Hepatocyte (in vitro differentiated cells): ENCODE measurements at regions not wholly inside any gene's neighbourhood (a gene's known extent, or its start where the extent isn't known, plus 50 kb on each side); places are given as distances from the start of the nearest gene placed in this dataset.
"Not testable (repeated sequence)": the region's sequence is repeated elsewhere in the genome, so short reads cannot be mapped to it uniquely, and the experiment has no call there.

Experiments
- DNase-seq: peaks from one replicate; pipeline ENCODE4 v3.0.0-alpha.2; 2016; ENCODE audit warnings: low spot score
- H2AFZ ChIP-seq: fragments of 200-600 bp; sonication (generic); 2 replicates; pipeline ENCODE4 v1.6.0; 2016; ENCODE audit warnings: antibody characterized with exemption, mild to moderate bottlenecking
- H3K27ac ChIP-seq: fragments of 200-600 bp; sonication (generic); 2 replicates; pipeline ENCODE4 v1.5.1; 2016; ENCODE audit warnings: mild to moderate bottlenecking
- H3K27me3 ChIP-seq: fragments of 200-600 bp; sonication (generic); 2 replicates; pipeline ENCODE4 v1.6.1; 2016
- H3K36me3 ChIP-seq: fragments of 200-600 bp; sonication (generic); replicated peaks from 2 replicates; pipeline ENCODE4 v1.5.1; 2016; ENCODE audit warnings: low read depth; ENCODE audit not compliant: insufficient read depth
- H3K4me1 ChIP-seq: fragments of 200-600 bp; sonication (generic); 2 replicates; pipeline ENCODE4 v1.5.1; 2016; ENCODE audit warnings: mild to moderate bottlenecking, moderate library complexity; ENCODE audit not compliant: insufficient read depth
- H3K4me2 ChIP-seq: fragments of 200-600 bp; sonication (generic); 2 replicates; pipeline ENCODE4 v1.6.0; 2016
- H3K4me3 ChIP-seq: fragments of 200-600 bp; sonication (generic); 2 replicates; pipeline ENCODE4 v1.5.1; 2016; ENCODE audit warnings: mild to moderate bottlenecking
- H3K79me2 ChIP-seq: fragments of 200-600 bp; sonication (generic); 2 replicates; pipeline ENCODE4 v1.6.0; 2017; ENCODE audit warnings: mild to moderate bottlenecking
- H3K9me2 ChIP-seq: fragments of 200-600 bp; sonication (generic); replicated peaks from 2 replicates; pipeline ENCODE4 v1.6.0; 2017; ENCODE audit warnings: mild to moderate bottlenecking; ENCODE audit not compliant: insufficient read depth
- H3K9me3 ChIP-seq: fragments of 200-600 bp; sonication (generic); 2 replicates; pipeline ENCODE4 v1.5.1; 2016; ENCODE audit warnings: low read depth, mild to moderate bottlenecking
- H4K20me1 ChIP-seq: fragments of 200-600 bp; sonication (generic); 2 replicates; pipeline ENCODE4 v1.6.0; 2016; ENCODE audit warnings: mild to moderate bottlenecking; ENCODE audit not compliant: insufficient read depth, poor library complexity, severe bottlenecking
- EZH2 ChIP-seq: fragments of 200-600 bp; sonication (generic); IDR thresholded peaks from 2 replicates; pipeline ENCODE4 v1.6.1; 2016; ENCODE audit warnings: antibody characterized with exemption, mild to moderate bottlenecking, borderline replicate concordance
- EZH2phosphoT487 ChIP-seq: fragments of 200-600 bp; sonication (generic); IDR thresholded peaks from one replicate; pipeline ENCODE4 v1.6.1; 2018; ENCODE audit warnings: antibody characterized with exemption, mild to moderate bottlenecking, low read depth, moderate library complexity; ENCODE audit not compliant: unreplicated experiment, severe bottlenecking
- WGBS: methylation state at CpG from one replicate; pipeline ENCODE4 v1.1.6; 2016; ENCODE audit warnings: low lambda C conversion rate; ENCODE audit errors: missing lambda C conversion rate; 5-methylcytosine and 5-hydroxymethylcytosine counted together
- TF ChIP-seq, protein P1 (sequence below): fragments of 200-600 bp; sonication (generic); IDR thresholded peaks from 2 replicates; pipeline ENCODE4 v1.5.1; 2016; ENCODE audit warnings: antibody characterized with exemption, mild to moderate bottlenecking; ENCODE audit not compliant: poor library complexity

GRCh38 chr6:81966968-81967367 lies 214.5 kb upstream of the TENT5A start:
- TF ChIP-seq EZH2phosphoT487: no peak
- TF ChIP-seq, protein P1, sequence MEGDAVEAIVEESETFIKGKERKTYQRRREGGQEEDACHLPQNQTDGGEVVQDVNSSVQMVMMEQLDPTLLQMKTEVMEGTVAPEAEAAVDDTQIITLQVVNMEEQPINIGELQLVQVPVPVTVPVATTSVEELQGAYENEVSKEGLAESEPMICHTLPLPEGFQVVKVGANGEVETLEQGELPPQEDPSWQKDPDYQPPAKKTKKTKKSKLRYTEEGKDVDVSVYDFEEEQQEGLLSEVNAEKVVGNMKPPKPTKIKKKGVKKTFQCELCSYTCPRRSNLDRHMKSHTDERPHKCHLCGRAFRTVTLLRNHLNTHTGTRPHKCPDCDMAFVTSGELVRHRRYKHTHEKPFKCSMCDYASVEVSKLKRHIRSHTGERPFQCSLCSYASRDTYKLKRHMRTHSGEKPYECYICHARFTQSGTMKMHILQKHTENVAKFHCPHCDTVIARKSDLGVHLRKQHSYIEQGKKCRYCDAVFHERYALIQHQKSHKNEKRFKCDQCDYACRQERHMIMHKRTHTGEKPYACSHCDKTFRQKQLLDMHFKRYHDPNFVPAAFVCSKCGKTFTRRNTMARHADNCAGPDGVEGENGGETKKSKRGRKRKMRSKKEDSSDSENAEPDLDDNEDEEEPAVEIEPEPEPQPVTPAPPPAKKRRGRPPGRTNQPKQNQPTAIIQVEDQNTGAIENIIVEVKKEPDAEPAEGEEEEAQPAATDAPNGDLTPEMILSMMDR: no peak
- TF ChIP-seq EZH2: no peak
- WGBS: 83% methylated on average over 2 of the region's 2 CpGs
- H3K27ac ChIP-seq: no peak overlapping the region
- H3K36me3 ChIP-seq: no peaks in the 10 kb centered on the region
- no peaks in the 10 kb centered on the region for H3K79me2 ChIP-seq
- no peak overlapping the region for H3K4me3 ChIP-seq
- no peaks in the 10 kb centered on the region for H3K9me2 ChIP-seq
- H2AFZ ChIP-seq: no peak overlapping the region
- H3K4me2 ChIP-seq: no peak overlapping the region
- no peak for DNase-seq
- no peaks in the 10 kb centered on the region for H3K9me3 ChIP-seq
- no peaks in the 10 kb centered on the region for H3K4me1 ChIP-seq
- H3K27me3 ChIP-seq: no peaks in the 10 kb centered on the region
- no peaks in the 10 kb centered on the region for H4K20me1 ChIP-seq

DNA sequence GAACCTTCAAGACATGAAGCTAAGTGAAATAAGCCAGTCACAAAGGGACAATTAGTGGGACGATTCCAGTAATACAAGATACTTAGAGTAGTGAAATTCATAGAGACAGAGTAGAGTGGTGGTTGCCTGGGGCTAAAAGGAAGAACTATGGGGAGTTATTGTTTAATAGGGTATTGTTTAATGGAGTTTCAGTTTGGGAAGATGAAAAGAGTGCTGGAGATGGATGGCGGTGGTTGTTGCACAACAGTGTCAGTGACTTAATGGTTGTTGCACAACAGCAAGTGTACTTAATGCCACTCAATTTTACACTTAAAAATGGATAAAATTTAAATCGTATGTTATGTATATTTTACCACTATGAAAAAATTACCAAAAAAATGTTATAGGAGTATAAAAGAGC lies 209.7 kb upstream of the TENT5A start:
- Histone ChIP-seq H3K27me3 (no peaks in the 10 kb centered on the region), H3K9me2 (no peaks in the 10 kb centered on the region), H3K4me3 (no peak overlapping the region), H3K4me2 (no peak overlapping the region), H3K27ac (no peak overlapping the region), H2AFZ (no peak overlapping the region), H3K79me2 (no peaks in the 10 kb centered on the region), H4K20me1 (no peaks in the 10 kb centered on the region), H3K36me3 (no peaks in the 10 kb centered on the region), H3K9me3 (no peaks in the 10 kb centered on the region), H3K4me1 (no peaks in the 10 kb centered on the region)
- TF ChIP-seq EZH2phosphoT487 (no peak), EZH2 (no peak)
- TF ChIP-seq, protein P1: no peak
- WGBS: 83% methylated on average over 3 of the region's 3 CpGs
- no peak for DNase-seq

DNA sequence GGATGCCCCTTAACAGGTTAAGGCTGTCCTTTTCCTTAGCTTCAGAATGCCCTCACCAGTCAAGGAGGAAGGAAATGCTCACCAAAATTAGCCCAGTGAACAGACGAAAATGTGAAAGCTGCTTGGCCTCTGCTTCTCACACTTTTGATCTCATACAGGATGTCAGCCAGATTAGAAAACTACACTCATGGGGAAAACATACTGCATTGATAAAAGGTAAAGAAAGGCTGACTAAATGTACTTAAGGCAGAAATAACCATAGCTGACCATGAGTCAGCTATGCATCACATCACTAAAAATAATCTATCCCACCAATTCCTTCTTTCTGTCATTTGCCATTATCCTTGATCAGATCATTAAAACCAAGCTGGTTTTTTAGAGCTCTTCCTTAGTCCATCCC lies 198.4 kb upstream of the TENT5A start:
- Histone ChIP-seq H3K9me3 (no peaks in the 10 kb centered on the region), H4K20me1 (no peaks in the 10 kb centered on the region), H3K79me2 (no peaks in the 10 kb centered on the region), H3K4me1 (no peaks in the 10 kb centered on the region), H3K36me3 (no peaks in the 10 kb centered on the region), H3K4me3 (no peak overlapping the region), H2AFZ (no peak overlapping the region), H3K27ac (no peak overlapping the region), H3K4me2 (no peak overlapping the region), H3K27me3 (no peaks in the 10 kb centered on the region), H3K9me2 (no peaks in the 10 kb centered on the region)
- no peak for DNase-seq
- TF ChIP-seq EZH2 (no peak), EZH2phosphoT487 (no peak)
- TF ChIP-seq, protein P1: no peak
- 58% methylated on average over 1 of the region's 1 CpG for WGBS

- H3K79me2 ChIP-seq: no peaks in the 10 kb centered on the region
- DNase-seq: no peak
- no peak overlapping the region for H3K4me2 ChIP-seq
- H3K9me2 ChIP-seq: no peaks in the 10 kb centered on the region
- H3K27ac ChIP-seq: no peak overlapping the region
- TF ChIP-seq EZH2: no peak
- no peak for TF ChIP-seq EZH2phosphoT487
- TF ChIP-seq, protein P1: no peak
- H3K4me3 ChIP-seq: no peak overlapping the region
- H4K20me1 ChIP-seq: no peaks in the 10 kb centered on the region
- H2AFZ ChIP-seq: no peak overlapping the region
- no peaks in the 10 kb centered on the region for H3K27me3 ChIP-seq
- no peaks in the 10 kb centered on the region for H3K9me3 ChIP-seq
- H3K4me1 ChIP-seq: no peaks in the 10 kb centered on the region
- no peaks in the 10 kb centered on the region for H3K36me3 ChIP-seq
Observed at GRCh38 chr6:81948861-81949260, 196.4 kb upstream of the TENT5A start.

DNA sequence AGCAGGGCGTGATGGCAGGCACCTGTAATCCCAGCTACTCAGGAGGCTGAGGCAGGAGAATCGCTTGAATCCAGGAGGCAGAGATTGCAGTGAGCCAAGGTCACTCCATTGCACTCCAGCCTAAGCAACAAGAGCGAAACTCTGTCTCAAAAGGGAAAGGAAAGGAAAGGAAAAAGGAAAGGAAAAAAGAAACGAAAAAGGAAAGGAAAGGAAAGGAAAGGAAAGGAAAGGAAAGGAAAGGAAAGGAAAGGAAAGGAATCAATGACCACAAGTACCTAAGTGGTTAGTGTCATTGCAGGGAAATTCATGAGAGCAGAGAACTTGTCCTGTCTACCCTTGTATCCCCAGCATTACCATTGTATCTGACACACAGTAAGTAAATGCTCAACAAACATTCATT lies 195.7 kb upstream of the TENT5A start:
- H3K27me3 ChIP-seq, H2AFZ ChIP-seq, H3K4me2 ChIP-seq, H3K36me3 ChIP-seq, H3K9me3 ChIP-seq, H3K9me2 ChIP-seq, H3K4me1 ChIP-seq, DNase-seq, H3K79me2 ChIP-seq, H3K27ac ChIP-seq, H4K20me1 ChIP-seq, H3K4me3 ChIP-seq: not testable (repeated sequence)
- WGBS: 89% methylated on average over 4 of the region's 4 CpGs
